Neuronal stem cell (in vitro differentiated cells): ENCODE measurements at regions not wholly inside any gene's neighbourhood (a gene's known extent, or its start where the extent isn't known, plus 50 kb on each side); places are given as distances from the start of the nearest gene placed in this dataset.

Experiments used
- DNase-seq: peaks from one replicate; pipeline ENCODE4 v3.0.0-alpha.2; 2013; ENCODE audit warnings: low spot score
- H2AFZ ChIP-seq: one replicate; pipeline ENCODE4 v1.6.1; 2013; ENCODE audit warnings: mild to moderate bottlenecking, low read length, inconsistent platforms
- H2AK5ac ChIP-seq: 2 replicates; pipeline ENCODE4 v1.6.1; 2013; ENCODE audit warnings: low read depth, mild to moderate bottlenecking, inconsistent platforms, low read length, moderate library complexity, mixed read lengths
- H2BK120ac ChIP-seq: 2 replicates; pipeline ENCODE4 v1.6.1; 2013; ENCODE audit warnings: low read depth, mild to moderate bottlenecking, inconsistent platforms, low read length, moderate library complexity, mixed read lengths
- H2BK12ac ChIP-seq: one replicate; pipeline ENCODE4 v1.6.1; 2013; ENCODE audit warnings: low read length, inconsistent platforms
- H2BK15ac ChIP-seq: 2 replicates; pipeline ENCODE4 v1.6.1; 2013; ENCODE audit warnings: mild to moderate bottlenecking, low read length, inconsistent platforms, mixed read lengths
- H2BK5ac ChIP-seq: one replicate; pipeline ENCODE4 v1.6.1; 2013; ENCODE audit warnings: inconsistent platforms, mild to moderate bottlenecking, low read length, moderate library complexity
- H3K14ac ChIP-seq: one replicate; pipeline ENCODE4 v1.6.1; 2013; ENCODE audit warnings: low read length, inconsistent platforms
- H3K18ac ChIP-seq: 2 replicates; pipeline ENCODE4 v1.6.1; 2013; ENCODE audit warnings: low read length, inconsistent platforms
- H3K23ac ChIP-seq: 2 replicates; pipeline ENCODE4 v1.6.1; 2013; ENCODE audit warnings: low read depth, mild to moderate bottlenecking, mixed read lengths, low read length, inconsistent platforms; ENCODE audit not compliant: poor library complexity
- H3K27ac ChIP-seq: replicated peaks from 3 replicates; pipeline ENCODE4 v1.5.1; 2013; ENCODE audit warnings: low read length, inconsistent platforms
- H3K27me3 ChIP-seq, 3 experiments: 2 replicates each; pipeline ENCODE4 v1.6.1; 2013; ENCODE audit warnings: low read length in 3 of 3, mild to moderate bottlenecking in 2 of 3, inconsistent platforms in 1 of 3, low read depth in 1 of 3, mixed read lengths in 1 of 3, moderate library complexity in 1 of 3; ENCODE audit not compliant: control insufficient read depth in 3 of 3, insufficient read depth in 3 of 3
- H3K36me3 ChIP-seq, 2 donors: replicated peaks in 1 of 2; 2 replicates each; pipeline ENCODE4 v1.6.1; 2013; ENCODE audit warnings: low read length in 2 of 2; ENCODE audit not compliant: control insufficient read depth in 2 of 2, insufficient read depth in 2 of 2
- H3K4ac ChIP-seq: 2 replicates; pipeline ENCODE4 v1.6.1; 2013; ENCODE audit warnings: inconsistent platforms, mild to moderate bottlenecking, low read length, moderate library complexity
- H3K4me1 ChIP-seq, 2 donors: 1 replicate in 1 of 2; 2 replicates in 1 of 2; pipeline ENCODE4 v1.6.1; 2013; ENCODE audit warnings: low read length in 2 of 2, low read depth in 1 of 2; ENCODE audit not compliant: control insufficient read depth in 2 of 2, insufficient read depth in 1 of 2
- H3K4me2 ChIP-seq: one replicate; pipeline ENCODE4 v1.6.1; 2013; ENCODE audit warnings: mild to moderate bottlenecking, low read length, inconsistent platforms; ENCODE audit not compliant: insufficient read depth, poor library complexity, severe bottlenecking
- H3K4me3 ChIP-seq, 2 donors: 2 replicates each; pipeline ENCODE4 v1.5.1; 2013; ENCODE audit warnings: low read length in 2 of 2, mild to moderate bottlenecking in 2 of 2, inconsistent platforms in 1 of 2, moderate library complexity in 1 of 2
- H3K79me1 ChIP-seq: one replicate; pipeline ENCODE4 v1.6.1; 2013; ENCODE audit warnings: low read depth, mild to moderate bottlenecking, inconsistent platforms, low read length, moderate library complexity
- H3K9ac ChIP-seq: one replicate; pipeline ENCODE4 v1.6.1; 2013; ENCODE audit warnings: mild to moderate bottlenecking, low read depth, low read length, inconsistent platforms; ENCODE audit not compliant: poor library complexity
- H3K9me3 ChIP-seq, 2 donors: replicated peaks in 1 of 2; 2 replicates each; pipeline versions ENCODE3 to v1.6.1; 2013; ENCODE audit warnings: low read length in 2 of 2, mild to moderate bottlenecking in 2 of 2, inconsistent platforms in 1 of 2, low read depth in 1 of 2, mixed read lengths in 1 of 2, moderate library complexity in 1 of 2; ENCODE audit not compliant: control insufficient read depth in 2 of 2, insufficient read depth in 1 of 2
- H4K8ac ChIP-seq: one replicate; pipeline ENCODE4 v1.6.1; 2013; ENCODE audit warnings: low read depth, mild to moderate bottlenecking, inconsistent platforms, low read length, moderate library complexity
- H4K91ac ChIP-seq: one replicate; pipeline ENCODE4 v1.6.1; 2013; ENCODE audit warnings: low read length, low read depth, mild to moderate bottlenecking, inconsistent platforms; ENCODE audit not compliant: poor library complexity
- WGBS, 2 donors: extraction: QIAGEN DNeasy Blood & Tissue Kit; methylation state at CpG; one replicate each; pipeline ENCODE4 v1.1.7; 2013; ENCODE audit warnings: missing lambda C conversion rate in 2 of 2, mixed read lengths in 1 of 2; ENCODE audit not compliant: insufficient read length in 2 of 2, insufficient replicate concordance in 1 of 2; ENCODE audit errors: extremely low coverage in 2 of 2; 5-methylcytosine and 5-hydroxymethylcytosine counted together

- no peak overlapping the region for H3K4me2 ChIP-seq
- H3K9me3 ChIP-seq: no peaks in the 10 kb centered on the region
- H2BK120ac ChIP-seq: no peak overlapping the region
- H2BK15ac ChIP-seq: no peak overlapping the region
- H3K4ac ChIP-seq: no peak overlapping the region
- no peak overlapping the region for H4K91ac ChIP-seq
- no peak overlapping the region for H2AK5ac ChIP-seq
- H4K8ac ChIP-seq: no peak overlapping the region
- H3K27me3 ChIP-seq: no peaks in the 10 kb centered on the region
- H3K27ac ChIP-seq: no peak overlapping the region
- no peaks in the 10 kb centered on the region for H3K36me3 ChIP-seq
- no CpG with 5 or more reads among the region's 1 CpG for WGBS, 2 donors
- no peak overlapping the region for H3K18ac ChIP-seq
- H2AFZ ChIP-seq: no peak overlapping the region
- H2BK5ac ChIP-seq: no peak overlapping the region
- H3K9ac ChIP-seq: no peak overlapping the region
- H3K4me1 ChIP-seq: no peaks in the 10 kb centered on the region
- DNase-seq: no peak
- H3K4me3 ChIP-seq: no peak overlapping the region
- no peaks in the 10 kb centered on the region for H3K79me1 ChIP-seq
- H3K23ac ChIP-seq: no peak overlapping the region
- no peak overlapping the region for H2BK12ac ChIP-seq
- no peak overlapping the region for H3K14ac ChIP-seq
Observed at GRCh38 chr4:166655231-166655630, 579.1 kb downstream of the SPOCK3 start.

GRCh38 chr4:166655705-166656104 is 578.6 kb downstream of the SPOCK3 start:
- Histone ChIP-seq H3K14ac (no peak overlapping the region), H3K4me2 (no peak overlapping the region), H2BK5ac (no peak overlapping the region), H4K8ac (no peak overlapping the region), H3K23ac (no peak overlapping the region), H3K4me3 (no peak overlapping the region), H2BK12ac (no peak overlapping the region), H3K9me3 (no peaks in the 10 kb centered on the region), H3K36me3 (no peaks in the 10 kb centered on the region), H3K27ac (no peak overlapping the region), H3K18ac (no peak overlapping the region), H3K4ac (no peak overlapping the region), H2BK120ac (no peak overlapping the region), H2AFZ (no peak overlapping the region), H3K9ac (no peak overlapping the region), H3K4me1 (no peaks in the 10 kb centered on the region), H2BK15ac (no peak overlapping the region), H3K79me1 (no peaks in the 10 kb centered on the region), H2AK5ac (no peak overlapping the region), H4K91ac (no peak overlapping the region), H3K27me3 (no peaks in the 10 kb centered on the region)
- no CpG with 5 or more reads among the region's 5 CpGs for WGBS, 2 donors
- no peak for DNase-seq

- H3K27me3 ChIP-seq: no peaks in the 10 kb centered on the region
- H3K23ac ChIP-seq: no peak overlapping the region
- H2AK5ac ChIP-seq: no peak overlapping the region
- no peak overlapping the region for H3K18ac ChIP-seq
- no peak overlapping the region for H2AFZ ChIP-seq
- no peaks in the 10 kb centered on the region for H3K79me1 ChIP-seq
- no peak overlapping the region for H3K4me3 ChIP-seq
- H2BK15ac ChIP-seq: no peak overlapping the region
- WGBS, 2 donors: no CpG with 5 or more reads among the region's 3 CpGs
- H3K27ac ChIP-seq: no peak overlapping the region
- no peak for DNase-seq
- no peak overlapping the region for H2BK120ac ChIP-seq
- H3K4me1 ChIP-seq: no peaks in the 10 kb centered on the region
- H3K14ac ChIP-seq: no peak overlapping the region
- no peak overlapping the region for H3K4ac ChIP-seq
- no peak overlapping the region for H2BK12ac ChIP-seq
- H3K36me3 ChIP-seq: no peaks in the 10 kb centered on the region
- no peak overlapping the region for H3K9ac ChIP-seq
- H3K9me3 ChIP-seq: no peaks in the 10 kb centered on the region
- no peak overlapping the region for H3K4me2 ChIP-seq
- H2BK5ac ChIP-seq: no peak overlapping the region
- H4K8ac ChIP-seq: no peak overlapping the region
- H4K91ac ChIP-seq: no peak overlapping the region
Observed at GRCh38 chr4:166657261-166657660, 577.0 kb downstream of the SPOCK3 start.

GRCh38 chr4:166658585-166658984 is 575.7 kb downstream of the SPOCK3 start:
- Histone ChIP-seq H3K23ac (no peak overlapping the region), H4K91ac (no peak overlapping the region), H2BK120ac (no peak overlapping the region), H2AFZ (no peak overlapping the region), H3K18ac (no peak overlapping the region), H4K8ac (no peak overlapping the region), H2AK5ac (no peak overlapping the region), H3K4me1 (peaks cover 0 to 3% of the 10 kb centered on the region in 2 donors), H3K79me1 (no peaks in the 10 kb centered on the region), H3K4me2 (no peak overlapping the region), H3K9me3 (no peaks in the 10 kb centered on the region), H3K27me3 (no peaks in the 10 kb centered on the region), H2BK5ac (no peak overlapping the region), H2BK15ac (no peak overlapping the region), H3K4ac (no peak overlapping the region), H3K9ac (no peak overlapping the region), H3K4me3 (no peak overlapping the region), H3K36me3 (no peaks in the 10 kb centered on the region), H3K14ac (no peak overlapping the region), H3K27ac (no peak overlapping the region), H2BK12ac (no peak overlapping the region)
- WGBS, 2 donors: no CpG with 5 or more reads among the region's 1 CpG
- DNase-seq: no peak
